GM10248 (cell line): ENCODE measurements at regions not wholly inside any gene's neighbourhood (a gene's known extent, or its start where the extent isn't known, plus 50 kb on each side); places are given as distances from the start of the nearest gene placed in this dataset.

Experiments
- CTCF ChIA-PET: fragments of 300-600 bp; sonication (Branson Sonifier 250); formaldehyde crosslinking; extraction: SDS; loops from one replicate; lab custom pipeline; 2021; ENCODE audit warnings: antibody characterized with exemption; lab: Yijun Ruan, JAX
- POLR2A ChIA-PET: fragments of 350-650 bp; sonication (Branson Sonifier 250); formaldehyde crosslinking; extraction: SDS; loops from one replicate; lab custom pipeline; 2020; ENCODE audit warnings: antibody characterized with exemption; lab: Yijun Ruan, JAX
- DNase-seq: peaks from one replicate; pipeline ENCODE4 v3.0.0; 2012; ENCODE audit errors: extremely low spot score
- TF ChIP-seq, protein P1 (sequence below): IDR thresholded peaks from 2 replicates; pipeline ENCODE4 v1.5.1; 2012; ENCODE audit warnings: mild to moderate bottlenecking, low read depth; ENCODE audit errors: extremely low read depth, missing control alignments, control extremely low read depth

DNA sequence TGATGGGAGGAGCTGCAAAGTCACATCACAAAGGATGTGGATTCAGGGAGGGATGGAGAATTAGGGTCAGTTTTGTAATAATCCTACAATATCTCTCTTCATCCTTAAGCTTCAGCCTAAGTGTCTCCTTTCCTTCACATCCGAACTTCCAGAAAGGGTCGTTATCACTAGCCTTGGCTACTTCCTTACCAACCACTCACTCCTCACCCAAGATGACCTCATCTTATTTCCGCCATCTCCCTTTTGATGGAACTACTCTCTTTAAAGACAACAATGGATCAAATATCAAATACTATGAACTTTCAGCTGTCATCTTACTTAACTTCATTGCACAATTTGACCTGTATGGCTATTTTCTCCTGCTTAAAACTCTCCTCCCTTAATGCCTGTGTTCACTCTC is 69.6 kb upstream of the BARHL2 start:
- CTCF ChIA-PET = no interaction called here
- POLR2A ChIA-PET = no interaction called here
- TF ChIP-seq, protein P1, sequence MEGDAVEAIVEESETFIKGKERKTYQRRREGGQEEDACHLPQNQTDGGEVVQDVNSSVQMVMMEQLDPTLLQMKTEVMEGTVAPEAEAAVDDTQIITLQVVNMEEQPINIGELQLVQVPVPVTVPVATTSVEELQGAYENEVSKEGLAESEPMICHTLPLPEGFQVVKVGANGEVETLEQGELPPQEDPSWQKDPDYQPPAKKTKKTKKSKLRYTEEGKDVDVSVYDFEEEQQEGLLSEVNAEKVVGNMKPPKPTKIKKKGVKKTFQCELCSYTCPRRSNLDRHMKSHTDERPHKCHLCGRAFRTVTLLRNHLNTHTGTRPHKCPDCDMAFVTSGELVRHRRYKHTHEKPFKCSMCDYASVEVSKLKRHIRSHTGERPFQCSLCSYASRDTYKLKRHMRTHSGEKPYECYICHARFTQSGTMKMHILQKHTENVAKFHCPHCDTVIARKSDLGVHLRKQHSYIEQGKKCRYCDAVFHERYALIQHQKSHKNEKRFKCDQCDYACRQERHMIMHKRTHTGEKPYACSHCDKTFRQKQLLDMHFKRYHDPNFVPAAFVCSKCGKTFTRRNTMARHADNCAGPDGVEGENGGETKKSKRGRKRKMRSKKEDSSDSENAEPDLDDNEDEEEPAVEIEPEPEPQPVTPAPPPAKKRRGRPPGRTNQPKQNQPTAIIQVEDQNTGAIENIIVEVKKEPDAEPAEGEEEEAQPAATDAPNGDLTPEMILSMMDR = no peak
- DNase-seq = no peak

- ChIA-PET CTCF (interaction anchor here (1.0 to 1.6 kb wide), 3 partner anchors 14 to 380 kb away, joined by 3 to 4 read pairs (median 4); no protein-coding TSS in a partner anchor), POLR2A (no interaction called here)
- TF ChIP-seq, protein P1 = no peak
- no peak for DNase-seq
Observed at GRCh38 chr1:90784186-90784847, 67.2 kb upstream of the BARHL2 start.

GRCh38 chr1:90783181-90783580 is 66.1 kb upstream of the BARHL2 start:
- DNase-seq = no peak
- TF ChIP-seq, protein P1 = no peak
- POLR2A ChIA-PET = no interaction called here
- CTCF ChIA-PET = no interaction called here

- TF ChIP-seq, protein P1 = no peak
- POLR2A ChIA-PET = no interaction called here
- no peak for DNase-seq
- CTCF ChIA-PET = no interaction called here
Observed at GRCh38 chr1:90782046-90782445, 64.9 kb upstream of the BARHL2 start.

DNA sequence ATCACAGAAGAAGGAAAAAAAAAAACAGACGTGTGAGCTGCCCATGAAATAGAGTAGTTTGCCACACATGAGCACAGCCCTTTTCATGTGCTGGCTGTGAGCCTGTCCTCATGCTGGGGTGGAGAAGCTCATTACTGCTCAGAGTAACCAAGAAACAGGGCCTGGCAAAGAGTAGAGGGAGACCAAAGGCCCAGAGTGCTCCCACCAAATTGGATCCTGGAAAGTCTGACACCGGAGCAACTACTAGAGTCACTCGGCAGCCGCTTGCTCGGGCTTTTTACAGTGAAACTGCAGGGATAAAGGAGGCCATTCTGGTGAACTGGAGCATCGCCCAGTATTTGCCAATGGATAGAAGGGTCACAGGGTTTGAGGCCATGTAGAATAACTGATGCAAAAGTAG is 64.4 kb upstream of the BARHL2 start:
- CTCF ChIA-PET = no interaction called here
- POLR2A ChIA-PET = no interaction called here
- no peak for DNase-seq
- TF ChIP-seq, protein P1 = no peak

- TF ChIP-seq, protein P1 = no peak
- ChIA-PET CTCF (no interaction called here), POLR2A (no interaction called here)
- no peak for DNase-seq
Observed at GRCh38 chr1:90780981-90781380, 63.9 kb upstream of the BARHL2 start.
